ENCODE measurements at regions not wholly inside any gene's neighbourhood (a gene's known extent, or its start where the extent isn't known, plus 50 kb on each side); places are given as distances from the start of the nearest gene placed in this dataset.

DNA sequence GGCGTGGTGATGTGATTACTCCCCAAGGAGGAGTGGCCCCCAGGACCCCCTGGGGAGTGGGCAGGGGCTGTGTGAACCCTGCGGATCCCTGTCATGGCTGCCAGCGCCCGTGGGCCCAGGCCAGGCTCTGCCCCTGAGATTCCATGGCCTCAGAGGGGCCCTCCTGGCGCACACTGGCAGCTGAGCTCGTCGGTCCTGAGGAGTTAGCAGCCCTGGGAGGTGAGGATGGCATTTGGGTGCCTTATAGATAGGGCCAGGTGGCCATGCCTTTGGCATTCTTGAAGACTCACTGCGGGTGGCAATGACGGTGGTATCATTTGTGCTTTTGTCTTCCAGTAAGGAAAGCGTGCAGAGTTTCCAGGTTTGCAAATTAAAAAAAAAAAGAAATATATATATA lies 146.8 kb upstream of the GSE1 start:
- no peak for DNase-seq

GRCh38 chr16:85466989-85467388 lies 146.1 kb upstream of the GSE1 start:
- no peak for DNase-seq

GRCh38 chr16:85469929-85470590 lies 143.1 kb upstream of the GSE1 start:
- DNase-seq, result no peak

GRCh38 chr16:85470873-85471272 lies 142.2 kb upstream of the GSE1 start:
- DNase-seq, result no peak

DNA sequence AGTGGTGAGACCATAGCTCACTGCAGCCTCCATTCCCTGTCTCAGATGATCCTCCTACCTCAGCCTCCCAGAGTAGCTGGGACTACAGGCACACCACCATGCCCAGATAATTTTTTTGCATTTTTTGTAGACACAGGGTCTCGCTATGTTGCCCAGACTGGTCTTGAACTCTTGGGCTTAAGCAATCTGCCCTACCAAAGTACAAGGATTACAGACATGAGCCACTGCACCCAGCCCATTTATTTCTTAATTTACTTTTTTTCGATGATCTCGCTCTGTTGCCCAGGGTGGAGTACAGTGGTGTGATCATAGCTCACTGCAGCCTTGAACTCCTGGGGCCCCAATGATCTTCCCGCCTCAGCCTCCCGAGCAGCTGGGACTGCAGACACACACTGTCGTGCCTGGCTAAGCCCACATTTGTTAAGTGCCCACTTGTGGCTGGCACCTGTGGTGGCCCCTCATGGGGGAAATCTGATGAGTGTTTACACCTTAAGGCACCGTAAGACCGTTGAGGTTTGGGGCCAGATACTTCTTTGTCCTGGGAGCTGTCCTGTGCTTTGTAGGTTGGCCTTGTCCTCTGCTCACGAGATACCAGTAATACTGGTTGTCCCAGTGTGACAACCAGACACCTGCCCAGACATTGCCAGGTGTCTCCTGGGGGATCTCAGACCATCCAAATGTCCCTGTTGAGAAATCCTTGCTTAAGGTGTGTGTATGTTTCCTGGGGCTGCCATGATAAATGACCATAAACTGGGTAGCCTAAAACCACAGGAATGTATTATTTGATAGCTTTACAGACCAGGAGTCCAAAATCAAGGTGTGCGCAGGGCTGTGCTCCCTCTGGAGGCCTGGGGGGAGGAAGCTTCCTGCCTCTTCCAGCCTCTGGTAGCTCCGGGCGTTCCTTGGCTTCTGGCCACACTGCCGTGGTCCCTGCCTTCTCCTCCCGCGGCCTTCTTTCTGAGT lies 141.4 kb upstream of the GSE1 start:
- DNase-seq, result peak; percentile 57

DNA sequence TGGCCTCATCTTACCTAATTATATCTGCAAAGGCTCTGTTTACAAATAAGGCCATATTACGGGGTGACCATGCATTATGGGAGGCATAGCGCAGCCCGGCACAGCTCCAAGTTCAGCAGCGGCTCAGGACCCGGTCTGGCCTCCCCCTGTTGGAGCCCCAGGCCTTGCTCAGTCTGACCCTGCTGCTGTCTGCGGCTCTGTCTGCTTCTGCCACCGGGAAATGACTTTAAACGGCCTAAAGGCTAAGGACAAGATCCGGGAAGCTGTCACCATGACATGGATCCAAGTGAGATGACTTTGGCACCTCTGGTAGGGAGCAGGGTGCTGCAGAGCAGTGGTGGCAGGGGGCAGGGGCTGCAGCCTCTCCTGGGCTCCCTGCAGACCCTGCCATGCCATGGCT lies 140.6 kb upstream of the GSE1 start:
- DNase-seq, result no peak

- no peak for DNase-seq
Observed at GRCh38 chr16:85473323-85473722, 139.8 kb upstream of the GSE1 start.

DNA sequence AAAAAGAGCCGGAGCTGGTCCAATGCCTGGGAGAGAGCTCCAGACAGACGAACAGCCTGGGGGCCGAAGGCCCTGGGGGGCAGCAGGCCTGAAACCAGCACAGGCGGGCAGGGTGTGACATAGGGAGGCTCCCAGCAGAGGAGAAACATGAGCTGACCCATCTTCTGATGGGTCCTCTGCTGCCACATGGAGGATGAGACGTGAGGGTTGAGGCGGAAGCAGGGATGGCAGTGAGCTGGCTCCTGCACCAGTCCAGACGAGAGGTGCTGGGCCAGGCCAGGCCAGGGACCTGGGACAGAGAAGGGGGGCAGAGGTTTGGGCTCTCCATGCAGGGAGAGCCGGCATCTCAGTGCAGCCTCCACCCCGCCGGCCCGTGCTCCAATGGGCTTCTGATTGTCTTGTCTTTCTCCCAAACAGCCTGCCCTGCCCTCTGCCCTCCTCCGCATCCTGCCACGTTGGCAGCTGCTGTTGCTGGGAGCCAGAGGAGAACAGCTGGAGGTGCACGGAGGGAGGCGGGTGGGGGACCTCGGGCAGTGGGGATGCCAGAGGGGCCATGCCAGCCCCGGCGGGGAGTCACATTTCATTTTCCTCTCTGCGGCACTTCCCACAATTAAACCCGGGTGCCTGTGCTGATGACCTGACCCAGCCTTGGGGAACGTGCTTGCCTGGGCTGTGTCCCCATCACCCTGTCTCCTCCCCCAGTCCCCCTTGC lies 139.1 kb upstream of the GSE1 start:
- peak; percentile 82 for DNase-seq

DNA sequence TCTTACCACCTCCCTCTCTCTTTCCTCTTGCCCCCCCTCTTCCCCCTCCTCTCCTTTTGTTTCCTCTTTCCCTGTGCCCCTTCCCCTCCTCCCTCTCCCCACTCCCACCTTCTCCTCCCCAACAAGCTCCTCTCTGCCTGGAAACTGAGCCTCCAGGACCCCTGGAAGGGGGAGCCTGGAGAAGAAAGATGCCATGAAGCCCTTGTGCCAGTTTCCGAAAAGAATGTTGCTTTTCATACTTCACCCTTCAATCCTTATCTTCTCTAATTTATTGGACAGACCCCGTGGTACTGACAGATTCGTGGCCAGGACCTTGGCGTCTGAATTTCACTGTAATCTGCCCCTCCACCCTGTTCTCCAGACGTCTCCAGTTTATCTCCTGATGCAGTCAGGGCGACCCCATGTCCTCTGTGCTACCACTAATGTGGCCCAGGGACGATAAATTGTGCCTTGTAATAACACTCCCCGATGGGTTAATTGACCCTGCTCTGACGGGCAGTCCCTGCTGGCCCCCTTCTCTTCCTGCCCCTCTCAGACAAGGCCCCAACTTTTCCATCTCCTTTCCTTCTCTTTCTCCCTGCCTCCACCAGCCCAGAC lies 138.4 kb upstream of the GSE1 start:
- DNase-seq, result no peak

DNA sequence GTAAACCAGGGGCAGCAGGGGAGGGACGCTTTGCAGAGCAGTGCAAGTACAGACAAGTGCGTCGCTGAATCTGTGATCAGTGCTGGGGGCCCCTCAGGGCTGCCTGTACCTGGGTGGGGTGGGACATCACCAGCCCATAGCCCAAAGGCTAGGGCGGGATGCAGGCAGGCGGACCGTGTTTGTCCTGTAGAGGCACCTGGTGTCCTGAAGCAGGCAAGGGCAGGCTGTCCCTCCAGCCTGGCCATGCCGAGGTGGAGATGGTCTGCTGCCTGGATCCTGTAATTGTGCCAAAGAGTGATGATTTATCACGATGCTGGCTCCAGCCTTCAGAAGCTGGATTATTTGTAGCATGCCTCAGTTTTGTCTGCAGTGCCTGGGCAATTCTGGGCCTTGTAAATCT lies 137.9 kb upstream of the GSE1 start:
- no peak for DNase-seq

DNA sequence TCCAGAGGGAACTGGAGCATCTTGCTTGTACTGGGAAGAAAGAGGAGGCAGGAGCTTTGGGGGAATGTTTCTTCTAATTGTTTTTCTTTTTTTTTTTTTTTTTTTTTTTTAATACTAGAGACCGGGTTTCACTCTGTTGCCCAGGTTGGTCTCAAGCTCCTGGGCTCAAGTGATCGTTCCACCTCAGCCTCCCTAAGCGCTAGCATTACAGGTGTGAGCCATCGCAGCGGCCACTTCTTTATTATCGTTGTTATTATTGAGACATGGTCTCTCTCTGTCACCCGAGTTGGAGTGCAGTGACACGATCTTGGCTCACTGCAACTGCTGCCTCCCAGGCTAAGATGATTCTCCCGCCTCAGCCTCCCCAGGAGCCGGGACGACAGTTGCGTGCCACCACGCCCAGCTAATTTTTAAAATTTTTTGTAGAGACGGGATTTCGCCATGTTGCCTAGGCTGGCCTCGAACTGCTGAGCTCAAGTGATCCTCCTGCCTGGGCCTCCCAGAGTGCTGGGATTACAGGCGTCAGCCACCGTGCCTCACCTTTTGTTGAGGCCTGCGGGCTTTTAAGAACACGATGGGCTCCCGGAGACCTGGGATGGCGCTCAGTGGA lies 137.3 kb upstream of the GSE1 start:
- DNase-seq, result no peak

DNA sequence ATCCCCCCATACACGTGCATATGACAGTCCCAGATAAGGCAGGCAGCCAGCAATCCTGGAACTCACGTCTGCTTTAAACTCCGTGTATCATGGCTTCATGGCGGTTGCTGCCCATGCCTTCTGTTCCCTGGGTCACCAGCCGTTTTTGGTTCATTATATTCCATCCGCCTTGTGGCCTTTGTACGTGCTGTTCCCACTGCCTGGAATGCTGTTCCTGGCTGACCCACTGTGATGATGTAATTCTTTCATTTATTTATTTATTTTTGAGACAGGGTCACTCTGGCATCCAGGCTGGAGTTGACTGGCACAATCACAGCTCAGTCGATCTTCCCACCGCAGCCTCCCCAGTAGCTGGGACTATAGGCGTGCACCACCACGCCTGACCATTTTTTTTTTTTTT lies 136.7 kb upstream of the GSE1 start:
- no peak for DNase-seq

GRCh38 chr16:85477801-85478363 lies 135.2 kb upstream of the GSE1 start:
- no peak for DNase-seq

GRCh38 chr16:85479972-85480726 lies 133.0 kb upstream of the GSE1 start:
- no peak for DNase-seq

- no peak for DNase-seq
Observed at GRCh38 chr16:85480727-85481101, 132.4 kb upstream of the GSE1 start.

DNA sequence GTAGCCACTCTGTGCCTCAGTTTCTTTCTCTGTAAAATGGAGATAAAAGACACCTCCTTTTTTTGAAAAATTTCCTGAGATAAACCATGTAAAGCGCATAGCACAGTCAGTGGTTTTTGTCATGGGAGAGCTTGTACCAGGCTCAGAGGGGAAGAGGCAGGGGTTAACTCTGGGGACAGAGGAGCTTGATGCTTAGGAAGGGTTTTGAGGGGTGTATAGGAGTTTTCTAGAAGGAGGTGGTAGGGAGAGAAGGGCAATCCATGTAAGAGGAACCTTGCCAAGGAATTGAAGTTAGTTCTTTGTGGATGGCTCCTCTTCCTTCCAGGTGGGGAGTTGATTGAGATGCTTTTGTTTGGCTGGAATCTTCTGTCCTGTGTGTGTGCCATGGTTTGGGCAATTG lies 131.9 kb upstream of the GSE1 start:
- no peak for DNase-seq

GRCh38 chr16:85481738-85482137 lies 131.4 kb upstream of the GSE1 start:
- DNase-seq, result no peak

- DNase-seq, result no peak
Observed at GRCh38 chr16:85483424-85483823, 129.7 kb upstream of the GSE1 start.

DNA sequence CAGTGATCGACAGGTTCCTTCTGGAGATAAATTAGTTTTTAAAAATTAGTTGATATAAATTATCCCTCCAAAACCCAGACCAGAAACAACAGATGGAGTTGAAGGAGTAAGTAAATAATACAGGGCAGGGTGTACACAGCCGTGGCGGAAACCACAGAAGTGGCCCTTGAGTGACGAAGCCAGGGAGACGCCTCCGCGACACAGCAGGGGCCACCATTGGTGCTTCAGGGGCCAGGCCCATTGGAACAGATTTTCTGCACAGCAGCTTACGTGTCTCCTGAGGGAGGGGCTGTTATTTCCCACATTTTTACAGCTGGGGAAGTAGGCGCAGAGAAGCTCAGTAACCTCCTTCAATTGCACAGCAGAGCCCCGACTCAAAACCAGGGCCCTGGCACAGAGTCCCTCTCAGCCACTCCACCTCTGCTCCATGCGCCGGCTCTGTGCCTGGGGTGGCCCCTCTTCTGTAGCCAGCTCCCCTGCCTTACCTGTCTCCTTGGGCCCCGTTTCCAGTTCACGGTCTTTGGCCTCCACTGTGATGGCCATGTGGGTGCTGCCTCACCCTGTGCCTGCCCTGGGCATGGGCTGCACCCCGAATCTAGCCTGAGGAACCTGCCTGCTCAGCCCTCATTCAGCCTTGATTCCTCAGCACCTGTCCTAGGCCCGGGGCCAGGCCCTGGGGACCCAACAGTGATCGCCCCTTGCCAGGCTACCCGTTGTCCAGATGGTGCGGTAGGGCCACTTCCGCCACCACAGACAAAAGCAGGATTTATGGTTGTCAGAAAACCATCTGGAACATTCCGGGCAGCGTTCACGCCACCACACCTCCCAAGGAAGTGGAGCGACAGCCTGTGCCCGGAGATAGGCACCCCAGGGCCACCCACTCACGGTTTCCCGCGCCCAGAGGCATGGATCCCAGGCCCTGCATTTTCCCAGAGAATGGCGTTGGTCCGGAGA lies 128.5 kb upstream of the GSE1 start:
- no peak for DNase-seq

- DNase-seq, result no peak
Observed at GRCh38 chr16:85485379-85485778, 127.7 kb upstream of the GSE1 start.

Data from left hindlimb (tissue), 1 donor.